GM12864 (cell line): ENCODE measurements at regions not wholly inside any gene's neighbourhood (a gene's known extent, or its start where the extent isn't known, plus 50 kb on each side); places are given as distances from the start of the nearest gene placed in this dataset.

ENCODE experiments used
- DNase-seq: peaks from one replicate; pipeline ENCODE4 v3.0.0-alpha.2; 2011; ENCODE audit warnings: low read depth
- H3K4me3 ChIP-seq: 2 replicates; pipeline ENCODE4 v1.5.1; 2011; ENCODE audit warnings: mild to moderate bottlenecking, low read depth, low read length, control low read depth
- TF ChIP-seq, protein P1 (sequence below): IDR thresholded peaks from 2 replicates; pipeline ENCODE4 v1.5.1; 2011; ENCODE audit warnings: low read depth, mild to moderate bottlenecking, moderate library complexity, low read length, control low read depth, inconsistent platforms; ENCODE audit errors: missing control alignments

DNA sequence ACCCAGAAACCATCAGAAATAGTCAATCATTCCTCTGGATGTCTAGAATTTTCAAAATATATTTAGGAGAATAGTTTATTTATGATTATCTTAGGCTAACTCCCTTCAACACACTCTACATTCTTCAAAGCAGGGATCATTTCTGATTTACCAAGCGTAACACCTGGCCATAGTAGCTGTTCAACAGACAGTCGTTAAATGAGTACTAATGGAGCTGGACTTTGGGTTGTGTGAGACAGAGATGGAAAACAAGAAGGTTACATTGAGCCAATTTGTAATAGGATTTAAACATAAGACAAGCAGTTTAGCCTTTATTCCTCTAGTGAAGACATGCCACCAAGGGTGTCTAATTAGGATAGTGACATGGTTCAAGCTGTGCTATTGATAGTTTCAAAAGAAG, 129.2 kb upstream of the ANO3 start:
- no peak for DNase-seq
- TF ChIP-seq, protein P1, sequence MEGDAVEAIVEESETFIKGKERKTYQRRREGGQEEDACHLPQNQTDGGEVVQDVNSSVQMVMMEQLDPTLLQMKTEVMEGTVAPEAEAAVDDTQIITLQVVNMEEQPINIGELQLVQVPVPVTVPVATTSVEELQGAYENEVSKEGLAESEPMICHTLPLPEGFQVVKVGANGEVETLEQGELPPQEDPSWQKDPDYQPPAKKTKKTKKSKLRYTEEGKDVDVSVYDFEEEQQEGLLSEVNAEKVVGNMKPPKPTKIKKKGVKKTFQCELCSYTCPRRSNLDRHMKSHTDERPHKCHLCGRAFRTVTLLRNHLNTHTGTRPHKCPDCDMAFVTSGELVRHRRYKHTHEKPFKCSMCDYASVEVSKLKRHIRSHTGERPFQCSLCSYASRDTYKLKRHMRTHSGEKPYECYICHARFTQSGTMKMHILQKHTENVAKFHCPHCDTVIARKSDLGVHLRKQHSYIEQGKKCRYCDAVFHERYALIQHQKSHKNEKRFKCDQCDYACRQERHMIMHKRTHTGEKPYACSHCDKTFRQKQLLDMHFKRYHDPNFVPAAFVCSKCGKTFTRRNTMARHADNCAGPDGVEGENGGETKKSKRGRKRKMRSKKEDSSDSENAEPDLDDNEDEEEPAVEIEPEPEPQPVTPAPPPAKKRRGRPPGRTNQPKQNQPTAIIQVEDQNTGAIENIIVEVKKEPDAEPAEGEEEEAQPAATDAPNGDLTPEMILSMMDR, result no peak

DNA sequence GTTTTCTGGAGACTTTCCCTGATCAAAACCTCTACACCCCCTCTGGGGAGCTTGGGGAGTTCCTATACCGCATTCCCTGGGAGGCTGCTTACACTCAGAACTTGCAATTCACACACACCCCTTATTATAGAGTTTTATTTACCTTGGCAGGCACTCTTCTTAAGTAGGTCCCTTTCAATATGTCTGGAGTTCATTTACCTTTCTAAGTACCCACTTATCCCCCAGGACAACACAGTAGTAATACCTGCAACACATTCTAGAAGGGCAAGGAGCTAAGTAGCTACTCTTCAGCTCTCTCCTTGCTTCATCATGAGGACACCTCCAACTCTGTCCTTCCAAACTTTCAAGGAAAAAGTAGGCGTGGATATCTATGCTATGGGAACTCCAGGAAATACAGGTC, 127.8 kb upstream of the ANO3 start:
- no peak overlapping the region for H3K4me3 ChIP-seq
- DNase-seq, result no peak
- TF ChIP-seq, protein P1, result no peak

More for the DNA sequence above, 129.2 kb upstream of the ANO3 start:
- no peak overlapping the region for H3K4me3 ChIP-seq

DNA sequence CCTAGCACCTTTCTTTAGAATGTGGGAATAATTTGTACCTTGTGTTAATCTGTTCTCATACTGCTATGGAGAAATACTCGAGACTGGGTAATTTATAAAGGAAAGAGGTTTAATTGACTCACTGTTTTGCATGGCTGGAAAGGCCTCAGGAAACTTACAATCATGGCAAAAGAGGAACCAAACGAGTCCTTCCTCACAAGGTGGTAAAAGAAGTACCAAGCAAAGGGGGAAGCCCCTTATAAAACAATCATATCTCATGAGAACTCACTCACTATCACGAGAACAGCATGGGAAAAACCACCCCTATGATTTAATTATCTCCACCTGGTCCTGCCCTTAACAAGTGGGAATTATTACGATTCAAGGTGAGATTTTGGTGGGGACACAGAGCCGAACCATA, 127.1 kb upstream of the ANO3 start:
- DNase-seq, result no peak
- TF ChIP-seq, protein P1, result no peak
- no peak overlapping the region for H3K4me3 ChIP-seq

DNA sequence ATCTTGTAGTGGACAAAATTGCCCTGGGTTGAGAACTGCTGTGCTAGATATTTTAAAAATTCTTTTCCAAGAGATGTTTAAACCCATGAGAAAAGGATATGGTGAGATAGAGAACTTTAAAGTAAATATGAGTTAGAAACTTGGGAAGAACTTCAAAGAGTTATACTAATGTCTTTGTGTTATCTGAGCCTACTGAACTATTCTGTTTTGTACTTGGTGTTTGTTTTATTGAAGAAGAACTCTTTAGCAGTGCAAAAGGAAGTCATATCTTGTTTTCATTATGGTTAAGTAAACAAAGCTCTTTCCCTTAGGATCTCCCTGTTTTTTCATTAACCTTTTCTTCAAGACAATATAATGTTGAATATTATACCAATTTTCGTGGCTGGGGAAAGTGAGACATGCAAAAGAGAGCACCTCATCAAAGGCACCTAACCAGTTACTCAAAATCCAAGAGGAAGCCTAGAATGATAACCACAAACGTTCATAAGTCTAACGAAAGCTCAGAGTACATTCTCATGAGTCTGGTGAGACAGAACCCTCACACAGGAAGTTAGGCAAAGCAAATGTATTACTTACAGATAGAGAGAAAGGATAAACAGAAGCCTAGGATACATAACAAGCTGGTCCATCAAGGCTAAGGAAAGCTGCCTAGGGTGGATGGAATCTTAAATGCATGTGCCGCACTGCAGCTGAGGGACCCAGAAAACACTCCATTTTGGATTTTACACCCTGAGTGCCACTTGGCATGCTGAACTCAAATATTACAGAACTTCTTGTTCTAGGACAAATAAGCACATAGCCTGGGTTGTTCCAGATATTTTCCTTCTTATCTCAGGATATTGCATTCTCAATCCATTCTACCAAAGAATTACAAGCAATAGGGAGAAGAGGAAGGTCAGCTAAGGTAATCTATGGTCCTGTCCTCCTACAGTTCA, 112.5 kb upstream of the ANO3 start:
- TF ChIP-seq, protein P1, result no peak
- H3K4me3 ChIP-seq, result no peak overlapping the region
- DNase-seq, result no peak

DNA sequence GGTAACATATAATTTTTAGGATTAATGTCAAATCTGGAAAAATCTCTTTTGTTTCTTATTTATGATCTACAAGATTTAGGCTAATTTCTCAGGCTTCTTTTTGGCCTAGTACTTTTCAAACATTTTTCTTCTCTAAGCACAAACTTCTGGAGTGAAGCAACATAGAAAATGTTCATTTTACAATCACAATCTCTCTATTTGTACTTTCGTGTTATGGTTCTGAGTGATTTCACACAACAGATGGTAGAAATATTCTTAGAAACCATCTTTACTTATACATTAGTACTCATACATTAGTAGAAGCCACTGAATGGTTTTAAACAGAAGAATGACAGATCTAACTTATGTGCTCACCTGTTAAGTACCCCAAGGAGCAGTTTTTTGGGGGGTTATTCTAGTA, 106.3 kb upstream of the ANO3 start:
- TF ChIP-seq, protein P1, result no peak
- no peak overlapping the region for H3K4me3 ChIP-seq
- DNase-seq, result no peak

DNA sequence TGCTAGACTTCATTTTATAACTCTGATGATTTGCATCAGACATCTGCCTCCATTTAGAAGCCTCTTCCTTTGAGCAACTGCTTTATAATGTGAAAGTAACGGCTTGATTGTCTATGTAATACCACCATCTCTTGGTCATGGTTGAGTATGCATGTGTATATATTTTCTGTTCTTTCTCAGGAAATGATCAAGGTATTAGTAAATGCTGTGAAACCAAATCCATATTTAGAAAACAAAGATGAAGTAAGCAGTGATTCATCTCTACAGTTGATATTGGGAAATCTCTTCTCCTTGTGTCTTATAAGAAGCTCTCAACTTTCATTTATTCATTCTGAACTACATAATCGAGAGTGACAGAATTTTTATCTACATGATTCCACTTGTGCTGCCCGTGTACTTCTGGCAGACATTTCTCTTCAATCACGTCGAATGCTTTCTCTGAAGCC, 104.6 kb upstream of the ANO3 start:
- H3K4me3 ChIP-seq, result no peak overlapping the region
- TF ChIP-seq, protein P1, result peak; percentile 38
- peak; percentile 19 for DNase-seq
